ENCODE measurements at regions not wholly inside any gene's neighbourhood (a gene's known extent, or its start where the extent isn't known, plus 50 kb on each side); places are given as distances from the start of the nearest gene placed in this dataset.
"Not testable (repeated sequence)": the region's sequence is repeated elsewhere in the genome, so short reads cannot be mapped to it uniquely, and the experiment has no call there.

- TF ChIP-seq, protein P1, sequence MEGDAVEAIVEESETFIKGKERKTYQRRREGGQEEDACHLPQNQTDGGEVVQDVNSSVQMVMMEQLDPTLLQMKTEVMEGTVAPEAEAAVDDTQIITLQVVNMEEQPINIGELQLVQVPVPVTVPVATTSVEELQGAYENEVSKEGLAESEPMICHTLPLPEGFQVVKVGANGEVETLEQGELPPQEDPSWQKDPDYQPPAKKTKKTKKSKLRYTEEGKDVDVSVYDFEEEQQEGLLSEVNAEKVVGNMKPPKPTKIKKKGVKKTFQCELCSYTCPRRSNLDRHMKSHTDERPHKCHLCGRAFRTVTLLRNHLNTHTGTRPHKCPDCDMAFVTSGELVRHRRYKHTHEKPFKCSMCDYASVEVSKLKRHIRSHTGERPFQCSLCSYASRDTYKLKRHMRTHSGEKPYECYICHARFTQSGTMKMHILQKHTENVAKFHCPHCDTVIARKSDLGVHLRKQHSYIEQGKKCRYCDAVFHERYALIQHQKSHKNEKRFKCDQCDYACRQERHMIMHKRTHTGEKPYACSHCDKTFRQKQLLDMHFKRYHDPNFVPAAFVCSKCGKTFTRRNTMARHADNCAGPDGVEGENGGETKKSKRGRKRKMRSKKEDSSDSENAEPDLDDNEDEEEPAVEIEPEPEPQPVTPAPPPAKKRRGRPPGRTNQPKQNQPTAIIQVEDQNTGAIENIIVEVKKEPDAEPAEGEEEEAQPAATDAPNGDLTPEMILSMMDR (IDR thresholded peaks at IDR 0.05; ENCODE audit: insufficient read depth, low read depth, low read length): no peak
- DNase-seq (ENCODE audit: low read depth): no peak
- H3K4me3 ChIP-seq (ENCODE audit: low read depth, low read length): no peak overlapping the region
These were observed 437.2 kb downstream of the AASDHPPT start for GRCh38 chr11:106514706-106515105.

DNA sequence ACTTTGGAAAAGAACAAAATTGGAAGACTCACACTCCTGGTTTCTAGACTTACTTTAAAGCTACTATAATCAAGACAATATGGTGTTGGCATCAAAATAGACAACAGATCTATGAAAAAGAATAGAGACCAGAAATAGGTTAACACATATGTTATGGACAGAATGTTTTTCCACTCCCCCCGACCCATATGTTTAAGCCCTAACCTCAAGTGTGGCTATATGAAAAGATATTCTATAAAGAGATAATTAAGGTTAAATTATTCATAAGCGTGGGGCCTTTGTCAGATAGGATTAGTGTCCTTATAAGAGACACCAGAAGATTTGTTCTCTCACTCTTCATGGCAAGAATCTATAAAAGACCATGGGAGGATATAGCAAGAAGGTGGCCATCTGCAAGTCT lies 440.0 kb downstream of the AASDHPPT start:
- TF ChIP-seq, protein P1 (IDR thresholded peaks at IDR 0.05; ENCODE audit: insufficient read depth, low read depth, low read length): no peak
- no peak for DNase-seq (ENCODE audit: low read depth)
- no peak overlapping the region for H3K4me3 ChIP-seq (ENCODE audit: low read depth, low read length)

GRCh38 chr11:106520146-106520912 lies 442.9 kb downstream of the AASDHPPT start:
- DNase-seq (ENCODE audit: low read depth): no peak
- TF ChIP-seq, protein P1 (IDR thresholded peaks at IDR 0.05; ENCODE audit: insufficient read depth, low read depth, low read length): no peak
- H3K4me3 ChIP-seq (ENCODE audit: low read depth, low read length): no peak overlapping the region

- no peak overlapping the region for H3K4me3 ChIP-seq (ENCODE audit: low read depth, low read length)
- no peak for DNase-seq (ENCODE audit: low read depth)
- TF ChIP-seq, protein P1 (IDR thresholded peaks at IDR 0.05; ENCODE audit: insufficient read depth, low read depth, low read length): no peak
These were observed 443.5 kb downstream of the AASDHPPT start for GRCh38 chr11:106520920-106521319.

- TF ChIP-seq, protein P1 (IDR thresholded peaks at IDR 0.05; ENCODE audit: insufficient read depth, low read depth, low read length): no peak
- DNase-seq (ENCODE audit: low read depth): no peak
- no peak overlapping the region for H3K4me3 ChIP-seq (ENCODE audit: low read depth, low read length)
These were observed 445.7 kb downstream of the AASDHPPT start for GRCh38 chr11:106523171-106523570.

DNA sequence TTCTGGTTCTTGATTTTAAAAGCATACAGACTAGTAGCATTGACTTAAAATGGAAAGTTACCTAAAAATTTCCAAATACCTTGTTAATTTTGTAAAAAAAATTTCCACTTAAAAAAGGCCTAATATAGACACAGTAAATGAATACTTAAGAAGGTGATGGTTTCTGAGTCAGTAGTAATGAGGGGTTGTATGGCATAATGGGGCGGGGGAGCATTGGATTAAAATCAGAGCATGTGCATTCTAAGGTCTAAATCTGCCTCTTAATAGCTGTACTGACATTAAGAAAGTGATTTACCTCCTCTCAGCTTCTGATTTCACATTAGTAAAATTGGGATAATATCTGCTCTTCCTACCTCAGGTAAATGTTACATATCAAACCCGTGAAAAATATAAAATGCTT lies 446.5 kb downstream of the AASDHPPT start:
- TF ChIP-seq, protein P1 (IDR thresholded peaks at IDR 0.05; ENCODE audit: insufficient read depth, low read depth, low read length): no peak
- DNase-seq (ENCODE audit: low read depth): no peak
- no peak overlapping the region for H3K4me3 ChIP-seq (ENCODE audit: low read depth, low read length)

GRCh38 chr11:106524436-106524835 lies 447.0 kb downstream of the AASDHPPT start:
- no peak for DNase-seq (ENCODE audit: low read depth)
- no peak overlapping the region for H3K4me3 ChIP-seq (ENCODE audit: low read depth, low read length)

GRCh38 chr11:106531648-106532047 lies 454.2 kb downstream of the AASDHPPT start:
- DNase-seq (ENCODE audit: low read depth); H3K4me3 ChIP-seq (ENCODE audit: low read depth, low read length): not testable (repeated sequence)

More at GRCh38 chr11:106524436-106524835, 447.0 kb downstream of the AASDHPPT start:
- TF ChIP-seq, protein P1 (IDR thresholded peaks at IDR 0.05; ENCODE audit: insufficient read depth, low read depth, low read length): no peak

Measured in fibroblast of villous mesenchyme (primary cell).